ENCODE measurements at regions not wholly inside any gene's neighbourhood (a gene's known extent, or its start where the extent isn't known, plus 50 kb on each side); places are given as distances from the start of the nearest gene placed in this dataset.

- TF ChIP-seq FOXA1 (IDR thresholded peaks at IDR 0.05): no peak
- no peak for TF ChIP-seq FOXM1 (IDR thresholded peaks at IDR 0.05; ENCODE audit: borderline replicate concordance)
- no peak for TF ChIP-seq HDGF (IDR thresholded peaks at IDR 0.05; ENCODE audit: borderline replicate concordance)
- no peak for TF ChIP-seq LEF1 (IDR thresholded peaks at IDR 0.05; ENCODE audit: borderline replicate concordance)
- TF ChIP-seq SP1 (IDR thresholded peaks at IDR 0.05): no peak
- no peak for TF ChIP-seq ZNF384 (IDR thresholded peaks at IDR 0.05)
- no peak for TF ChIP-seq NFRKB (IDR thresholded peaks at IDR 0.05)
- TF ChIP-seq BHLHE40 (IDR thresholded peaks at IDR 0.05; ENCODE audit: borderline replicate concordance): no peak
- no peak for TF ChIP-seq PKNOX1 (IDR thresholded peaks at IDR 0.05)
- TF ChIP-seq ELF4 (IDR thresholded peaks at IDR 0.05): no peak
- no peak for TF ChIP-seq SUZ12 (IDR thresholded peaks at IDR 0.05)
Observed at GRCh38 chr20:55605594-55605993, 399.7 kb downstream of the CBLN4 start.
